HG03432 (cell line): ENCODE measurements at regions not wholly inside any gene's neighbourhood (a gene's known extent, or its start where the extent isn't known, plus 50 kb on each side); places are given as distances from the start of the nearest gene placed in this dataset.

ENCODE experiments used
- ATAC-seq: cut with Tn5 transposase; IDR thresholded peaks from one replicate; pipeline ENCODE4 v1.9.1; 2021; ENCODE audit warnings: mild to moderate bottlenecking, moderate library complexity; ENCODE audit not compliant: unreplicated experiment

- no peak for ATAC-seq
Observed at GRCh38 chr11:10358696-10359095, 53.8 kb downstream of the ADM start.

GRCh38 chr11:10359171-10359570 is 54.3 kb downstream of the ADM start:
- no peak for ATAC-seq

GRCh38 chr11:10360835-10361234 is 56.0 kb downstream of the ADM start:
- ATAC-seq, result no peak

GRCh38 chr11:10365045-10365444 is 60.2 kb downstream of the ADM start:
- no peak for ATAC-seq

GRCh38 chr11:10366568-10367331 is 61.9 kb downstream of the ADM start:
- ATAC-seq, result peak; percentile 89

GRCh38 chr11:10371926-10372641 is 67.2 kb downstream of the ADM start:
- no peak for ATAC-seq

GRCh38 chr11:10373340-10373739 is 68.5 kb downstream of the ADM start:
- no peak for ATAC-seq

- no peak for ATAC-seq
Observed at GRCh38 chr11:10373929-10374328, 69.1 kb downstream of the ADM start.

GRCh38 chr11:10374386-10374785 is 69.5 kb downstream of the ADM start:
- ATAC-seq, result no peak

GRCh38 chr11:10375280-10375971 is 70.6 kb downstream of the ADM start:
- ATAC-seq, result no peak

- no peak for ATAC-seq
Observed at GRCh38 chr11:10376061-10376460, 71.2 kb downstream of the ADM start.

GRCh38 chr11:10377183-10377582 is 72.3 kb downstream of the ADM start:
- no peak for ATAC-seq

GRCh38 chr11:10378362-10378761 is 73.5 kb downstream of the ADM start:
- ATAC-seq, result no peak

- no peak for ATAC-seq
Observed at GRCh38 chr11:10379022-10379421, 74.1 kb downstream of the ADM start.

GRCh38 chr11:10379426-10379825 is 74.6 kb downstream of the ADM start:
- ATAC-seq, result no peak

- no peak for ATAC-seq
Observed at GRCh38 chr11:10379871-10380568, 75.0 kb upstream of the AMPD3 start.

GRCh38 chr11:10380921-10381320 is 74.1 kb upstream of the AMPD3 start:
- ATAC-seq, result no peak

GRCh38 chr11:10381736-10382135 is 73.3 kb upstream of the AMPD3 start:
- ATAC-seq, result no peak

GRCh38 chr11:10382518-10382917 is 72.5 kb upstream of the AMPD3 start:
- no peak for ATAC-seq

- ATAC-seq, result no peak
Observed at GRCh38 chr11:10385696-10386095, 69.4 kb upstream of the AMPD3 start.

GRCh38 chr11:10386361-10386760 is 68.7 kb upstream of the AMPD3 start:
- no peak for ATAC-seq
